ENCODE measurements at regions not wholly inside any gene's neighbourhood (a gene's known extent, or its start where the extent isn't known, plus 50 kb on each side); places are given as distances from the start of the nearest gene placed in this dataset.
"Not testable (repeated sequence)": the region's sequence is repeated elsewhere in the genome, so short reads cannot be mapped to it uniquely, and the experiment has no call there.

DNA sequence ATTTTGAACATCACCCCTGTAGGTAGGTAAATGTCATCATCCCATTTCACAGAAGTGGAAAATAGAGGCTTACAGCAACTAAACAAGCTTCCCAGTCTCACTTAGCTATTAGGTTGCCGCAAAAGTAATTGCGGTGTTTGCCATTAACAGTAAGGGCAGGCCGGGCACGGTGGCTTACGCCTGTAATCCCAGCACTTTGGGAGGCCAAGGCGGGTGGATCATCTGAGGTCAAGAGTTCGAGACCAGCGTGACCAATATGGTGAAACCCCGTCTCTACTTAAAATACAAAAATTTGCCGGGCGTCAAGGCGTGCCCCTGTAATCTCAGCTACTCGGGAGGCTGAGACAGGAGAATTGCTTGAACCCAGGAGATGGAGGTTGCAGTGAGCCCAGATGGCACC lies 179.7 kb downstream of the IRF8 start:
- not testable (repeated sequence) for TF ChIP-seq RNF2 (IDR thresholded peaks at IDR 0.05; ENCODE audit: borderline replicate concordance, low read depth); ZNF302 (CRISPR knock-in tag; IDR thresholded peaks at IDR 0.05); CHD2 (IDR thresholded peaks at IDR 0.05; ENCODE audit: low read length, partially characterized antibody); POLR2A (IDR thresholded peaks at IDR 0.05; ENCODE audit: low read length); CHD4 (IDR thresholded peaks at IDR 0.05; ENCODE audit: borderline replicate concordance)
- TF ChIP-seq, protein P1, sequence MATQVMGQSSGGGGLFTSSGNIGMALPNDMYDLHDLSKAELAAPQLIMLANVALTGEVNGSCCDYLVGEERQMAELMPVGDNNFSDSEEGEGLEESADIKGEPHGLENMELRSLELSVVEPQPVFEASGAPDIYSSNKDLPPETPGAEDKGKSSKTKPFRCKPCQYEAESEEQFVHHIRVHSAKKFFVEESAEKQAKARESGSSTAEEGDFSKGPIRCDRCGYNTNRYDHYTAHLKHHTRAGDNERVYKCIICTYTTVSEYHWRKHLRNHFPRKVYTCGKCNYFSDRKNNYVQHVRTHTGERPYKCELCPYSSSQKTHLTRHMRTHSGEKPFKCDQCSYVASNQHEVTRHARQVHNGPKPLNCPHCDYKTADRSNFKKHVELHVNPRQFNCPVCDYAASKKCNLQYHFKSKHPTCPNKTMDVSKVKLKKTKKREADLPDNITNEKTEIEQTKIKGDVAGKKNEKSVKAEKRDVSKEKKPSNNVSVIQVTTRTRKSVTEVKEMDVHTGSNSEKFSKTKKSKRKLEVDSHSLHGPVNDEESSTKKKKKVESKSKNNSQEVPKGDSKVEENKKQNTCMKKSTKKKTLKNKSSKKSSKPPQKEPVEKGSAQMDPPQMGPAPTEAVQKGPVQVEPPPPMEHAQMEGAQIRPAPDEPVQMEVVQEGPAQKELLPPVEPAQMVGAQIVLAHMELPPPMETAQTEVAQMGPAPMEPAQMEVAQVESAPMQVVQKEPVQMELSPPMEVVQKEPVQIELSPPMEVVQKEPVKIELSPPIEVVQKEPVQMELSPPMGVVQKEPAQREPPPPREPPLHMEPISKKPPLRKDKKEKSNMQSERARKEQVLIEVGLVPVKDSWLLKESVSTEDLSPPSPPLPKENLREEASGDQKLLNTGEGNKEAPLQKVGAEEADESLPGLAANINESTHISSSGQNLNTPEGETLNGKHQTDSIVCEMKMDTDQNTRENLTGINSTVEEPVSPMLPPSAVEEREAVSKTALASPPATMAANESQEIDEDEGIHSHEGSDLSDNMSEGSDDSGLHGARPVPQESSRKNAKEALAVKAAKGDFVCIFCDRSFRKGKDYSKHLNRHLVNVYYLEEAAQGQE (IDR thresholded peaks at IDR 0.05): not testable (repeated sequence)
- TF ChIP-seq, protein P2, sequence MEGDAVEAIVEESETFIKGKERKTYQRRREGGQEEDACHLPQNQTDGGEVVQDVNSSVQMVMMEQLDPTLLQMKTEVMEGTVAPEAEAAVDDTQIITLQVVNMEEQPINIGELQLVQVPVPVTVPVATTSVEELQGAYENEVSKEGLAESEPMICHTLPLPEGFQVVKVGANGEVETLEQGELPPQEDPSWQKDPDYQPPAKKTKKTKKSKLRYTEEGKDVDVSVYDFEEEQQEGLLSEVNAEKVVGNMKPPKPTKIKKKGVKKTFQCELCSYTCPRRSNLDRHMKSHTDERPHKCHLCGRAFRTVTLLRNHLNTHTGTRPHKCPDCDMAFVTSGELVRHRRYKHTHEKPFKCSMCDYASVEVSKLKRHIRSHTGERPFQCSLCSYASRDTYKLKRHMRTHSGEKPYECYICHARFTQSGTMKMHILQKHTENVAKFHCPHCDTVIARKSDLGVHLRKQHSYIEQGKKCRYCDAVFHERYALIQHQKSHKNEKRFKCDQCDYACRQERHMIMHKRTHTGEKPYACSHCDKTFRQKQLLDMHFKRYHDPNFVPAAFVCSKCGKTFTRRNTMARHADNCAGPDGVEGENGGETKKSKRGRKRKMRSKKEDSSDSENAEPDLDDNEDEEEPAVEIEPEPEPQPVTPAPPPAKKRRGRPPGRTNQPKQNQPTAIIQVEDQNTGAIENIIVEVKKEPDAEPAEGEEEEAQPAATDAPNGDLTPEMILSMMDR (IDR thresholded peaks at IDR 0.05): not testable (repeated sequence)

All from A549 (cell line).